Right ventricle myocardium superior (tissue), 1 donor: ENCODE measurements at regions not wholly inside any gene's neighbourhood (a gene's known extent, or its start where the extent isn't known, plus 50 kb on each side); places are given as distances from the start of the nearest gene placed in this dataset.

Experiments
- ATAC-seq: fragments of 200-7000 bp; cut with Tn5 transposase; one replicate; pipeline ENCODE4 v1.9.1; 2020; ENCODE audit warnings: mild to moderate bottlenecking; ENCODE audit not compliant: poor library complexity
- DNase-seq: peaks from one replicate; pipeline ENCODE4 v3.0.0-alpha.2; 2020
- intact Hi-C: fragments of 100-400 bp; cut with DNase I; formaldehyde crosslinking; loops from one replicate; pipeline ENCODE4 v1.11.2; 2022
- donor health status: DM: no; HTN: yes; CAD: no; lungs with severe emphysema.

DNA sequence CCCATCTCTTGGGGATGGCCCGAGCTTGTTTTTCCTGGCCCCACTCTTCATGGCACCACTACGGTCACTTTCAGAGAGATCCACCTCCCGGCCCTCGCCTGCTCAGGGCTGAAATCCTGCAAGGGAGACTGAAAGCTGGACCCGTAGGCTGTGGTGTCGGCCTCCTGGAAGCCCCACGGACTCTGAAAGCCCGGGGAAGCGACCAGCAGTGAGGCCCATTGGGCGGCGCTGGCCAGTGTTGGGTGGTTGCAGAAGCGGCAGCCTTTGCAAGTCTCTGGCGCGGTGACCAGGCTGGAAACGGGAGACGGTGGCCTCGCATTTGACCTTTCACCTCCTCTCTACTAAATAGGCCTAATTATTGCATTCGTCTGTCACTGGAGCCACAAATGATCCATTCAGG lies 186.0 kb upstream of the FOXF1 start:
- intact Hi-C loops: no loop called here
- ATAC-seq (no peak), DNase-seq (no peak)

DNA sequence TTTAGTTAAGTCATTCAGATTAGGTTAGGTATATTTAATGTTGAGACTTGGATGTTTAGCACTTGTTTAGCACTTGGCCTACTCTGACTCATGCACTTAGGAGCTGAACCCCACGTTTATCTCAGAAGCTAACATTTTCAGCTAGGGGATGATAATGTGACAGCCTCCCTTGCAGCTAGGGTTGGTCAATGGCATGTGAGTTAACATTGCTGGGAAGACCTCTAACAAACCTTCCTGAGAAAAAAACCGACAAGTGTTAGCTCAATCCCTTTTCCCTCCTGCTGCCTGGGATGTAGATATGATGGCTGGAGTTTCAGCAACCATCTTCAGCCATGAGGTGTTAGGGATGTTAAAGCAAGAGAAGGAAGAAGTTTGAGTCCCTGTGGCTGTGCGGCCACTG lies 185.0 kb upstream of the FOXF1 start:
- DNase-seq (no peak), ATAC-seq (no peak)
- intact Hi-C loops: no loop called here

DNA sequence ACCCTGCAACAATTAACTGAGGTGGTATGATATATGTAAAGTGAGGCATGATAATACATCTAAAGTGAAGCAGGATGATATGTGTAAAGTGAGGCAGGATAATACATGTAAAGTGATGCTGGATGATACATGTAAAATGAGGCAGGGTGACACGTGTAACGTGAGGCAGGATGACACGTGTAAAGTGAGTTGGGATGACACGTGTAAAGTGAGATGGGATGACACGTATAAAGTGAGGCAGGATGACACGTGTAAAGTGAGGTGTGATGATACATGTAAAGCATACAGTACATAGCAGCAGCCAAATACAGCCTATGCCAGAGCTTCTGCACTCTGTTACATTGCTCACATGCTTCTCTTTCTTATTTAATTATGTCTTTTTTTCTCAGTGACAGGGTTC lies 184.4 kb upstream of the FOXF1 start:
- intact Hi-C loops: no loop called here
- ATAC-seq (no peak), DNase-seq (no peak)

DNA sequence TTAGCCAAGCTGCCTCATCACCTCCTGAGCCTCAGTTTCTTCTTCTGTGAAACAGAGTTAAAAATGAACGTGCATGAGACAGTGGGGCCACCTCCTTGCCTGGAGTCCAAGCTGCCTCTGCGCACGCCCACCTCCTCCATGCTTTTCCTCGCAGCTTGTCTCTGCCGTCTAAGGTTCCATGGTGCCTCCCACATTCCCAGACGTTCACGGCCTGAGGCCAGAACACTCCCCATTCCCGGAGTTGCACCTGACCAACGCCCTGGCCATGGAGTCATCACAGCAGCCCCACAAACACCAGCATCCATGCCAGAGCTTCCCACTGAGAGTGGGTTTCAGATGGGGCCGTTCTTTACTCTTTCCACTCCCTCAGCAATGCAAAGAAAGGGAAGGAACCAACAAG lies 183.0 kb upstream of the FOXF1 start:
- DNase-seq: no peak
- ATAC-seq: no peak
- intact Hi-C loops: no loop called here

DNA sequence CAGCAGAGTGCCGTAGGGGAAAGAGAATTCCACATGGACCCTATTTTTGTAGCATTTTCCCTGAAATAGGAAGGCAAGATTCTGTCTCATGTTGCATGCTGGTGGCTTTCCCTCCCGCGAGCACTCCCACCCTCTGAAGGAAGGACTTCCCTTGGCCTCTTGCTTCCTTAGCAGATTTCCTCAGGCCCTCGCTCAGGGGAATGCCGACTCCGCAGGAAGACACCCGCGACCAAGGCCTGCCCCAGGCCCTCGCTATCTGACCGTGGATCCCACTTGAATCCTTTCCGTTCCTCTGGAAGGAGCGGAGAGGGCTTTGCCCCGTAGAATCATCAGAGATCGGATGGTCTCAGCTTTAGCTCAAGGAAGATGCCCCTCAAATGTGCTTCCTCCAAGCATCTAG lies 179.4 kb upstream of the FOXF1 start:
- intact Hi-C loops: no loop called here
- ATAC-seq (no peak), DNase-seq (no peak)

DNA sequence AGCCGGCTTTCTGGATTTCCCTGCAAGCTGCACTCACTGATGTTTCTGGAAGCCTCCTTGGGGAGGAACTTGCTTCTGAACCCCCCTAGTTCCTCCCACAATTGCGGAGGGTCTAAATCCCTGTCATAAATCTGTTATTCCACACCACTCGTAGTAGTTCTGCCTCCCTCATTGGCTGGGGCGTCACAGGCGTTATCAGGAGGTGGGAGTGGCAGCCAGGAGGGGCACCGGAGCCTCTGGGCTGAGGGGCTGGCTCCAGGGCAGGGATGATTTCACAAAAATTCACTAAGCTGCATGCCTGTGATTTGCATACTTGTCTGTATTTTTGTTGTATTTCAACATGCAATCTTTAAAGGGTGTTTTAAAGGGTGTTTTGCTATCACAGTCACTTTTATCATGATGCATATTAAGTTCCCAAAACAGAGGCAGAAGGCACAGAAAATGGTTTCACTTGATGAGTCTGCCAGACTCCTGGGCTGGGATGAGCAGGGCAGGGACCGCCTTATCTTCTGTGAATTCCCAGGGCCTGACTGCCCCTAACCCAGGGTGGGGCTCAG lies 176.2 kb upstream of the FOXF1 start:
- intact Hi-C loops: no loop called here
- no peak for DNase-seq
- ATAC-seq: no peak

DNA sequence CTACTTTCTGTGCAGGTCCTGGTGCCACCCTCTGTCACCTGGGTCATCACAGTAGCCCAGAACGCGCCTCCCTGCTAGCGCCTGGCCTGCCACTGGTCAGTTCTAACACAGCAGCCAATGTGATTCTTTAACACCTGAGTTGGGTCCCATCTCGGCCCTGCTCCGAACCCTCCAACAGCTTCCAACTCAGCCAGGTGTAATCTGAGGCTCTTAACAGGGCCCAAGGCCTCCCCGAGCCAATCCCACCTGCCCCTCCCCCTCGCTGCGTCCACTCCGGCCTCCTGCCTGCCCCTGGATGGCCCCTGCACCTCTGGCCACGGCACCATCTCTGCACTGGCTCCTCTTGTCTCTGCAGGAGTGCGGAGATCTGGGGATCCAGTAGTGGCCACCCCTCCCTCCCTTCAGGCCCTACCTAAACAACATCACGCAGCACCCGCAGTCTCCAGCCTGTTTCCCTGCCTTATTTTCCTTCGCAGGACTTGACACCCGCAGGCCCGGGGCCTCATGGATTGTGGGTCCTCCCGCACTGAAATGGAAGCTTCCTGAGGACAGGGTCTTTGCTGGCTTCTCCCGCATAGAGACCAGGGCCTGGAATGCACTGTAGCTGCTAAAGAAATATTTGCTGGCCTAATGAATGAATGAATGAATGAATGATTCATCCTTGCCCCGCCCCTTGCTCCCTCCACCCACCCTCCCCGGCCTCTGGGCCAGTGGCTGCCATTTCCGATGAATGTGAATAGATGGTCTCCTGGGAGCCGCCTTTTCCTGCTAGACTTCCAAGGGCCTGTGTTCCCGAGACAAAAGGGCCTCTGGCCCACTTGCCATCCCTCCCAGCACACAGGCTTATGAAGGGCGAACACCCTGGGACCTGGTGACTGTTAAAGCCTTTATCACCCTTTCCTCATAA lies 174.8 kb upstream of the FOXF1 start:
- DNase-seq (no peak), ATAC-seq (no peak)
- intact Hi-C loops: no loop called here

DNA sequence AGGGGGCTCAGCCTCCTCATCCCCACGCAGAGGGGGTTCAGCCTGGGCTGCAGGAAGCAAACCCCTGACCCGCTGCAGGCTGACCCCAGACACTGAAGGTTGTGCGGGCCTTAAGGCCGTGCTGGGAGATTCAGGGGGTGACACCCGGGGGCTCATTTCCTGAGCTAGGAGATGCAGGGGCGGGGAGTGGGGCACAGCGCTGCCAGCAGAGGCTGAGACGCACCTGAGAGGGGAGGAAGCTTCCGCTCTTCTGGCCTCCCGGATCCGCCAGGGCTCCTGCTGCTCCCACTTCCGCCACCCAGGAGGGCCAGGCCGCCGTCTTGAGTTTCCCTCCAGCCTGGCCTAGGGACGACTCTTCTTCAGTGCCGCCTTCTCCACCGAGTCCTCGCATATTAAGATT lies 173.2 kb upstream of the FOXF1 start:
- intact Hi-C loops: no loop called here
- ATAC-seq (no peak), DNase-seq (no peak)

DNA sequence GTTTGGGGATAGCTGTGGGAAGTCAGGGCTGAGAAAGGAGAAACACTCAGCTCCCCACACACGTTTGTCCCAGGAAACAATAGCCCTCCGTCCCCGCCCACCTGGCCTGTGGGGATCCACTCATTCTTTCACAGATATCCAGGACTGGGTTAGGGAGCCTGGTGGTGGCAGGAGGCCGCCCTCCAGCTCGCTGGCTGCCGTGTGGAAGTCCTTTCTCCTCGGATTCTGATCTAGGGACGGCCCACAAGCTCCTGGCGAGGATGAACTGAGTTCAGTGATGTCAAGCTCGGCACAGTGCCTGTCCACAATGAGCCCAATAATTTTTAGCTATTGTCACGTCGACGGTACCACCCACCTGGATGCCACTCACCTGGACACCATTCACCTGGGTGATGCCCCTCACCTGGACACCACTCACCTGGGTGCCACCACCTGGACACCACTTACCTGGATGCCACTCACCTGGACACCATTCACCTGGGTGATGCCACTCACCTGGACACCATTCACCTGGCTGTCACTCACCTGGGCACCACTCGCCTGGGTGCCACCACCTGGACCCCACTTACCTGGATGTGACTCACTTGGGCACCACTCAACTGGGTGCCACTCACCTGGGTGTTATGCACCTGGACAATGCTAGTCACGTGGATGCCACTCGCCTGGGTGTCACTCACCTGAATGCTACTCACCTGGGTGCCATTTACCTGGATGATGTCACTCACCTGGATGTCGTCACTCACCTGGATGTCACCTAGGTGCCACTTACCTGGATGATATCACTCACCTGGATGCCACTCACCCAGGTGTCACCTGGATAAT lies 172.5 kb upstream of the FOXF1 start:
- ATAC-seq (no peak), DNase-seq (no peak)
- intact Hi-C loops: no loop called here

DNA sequence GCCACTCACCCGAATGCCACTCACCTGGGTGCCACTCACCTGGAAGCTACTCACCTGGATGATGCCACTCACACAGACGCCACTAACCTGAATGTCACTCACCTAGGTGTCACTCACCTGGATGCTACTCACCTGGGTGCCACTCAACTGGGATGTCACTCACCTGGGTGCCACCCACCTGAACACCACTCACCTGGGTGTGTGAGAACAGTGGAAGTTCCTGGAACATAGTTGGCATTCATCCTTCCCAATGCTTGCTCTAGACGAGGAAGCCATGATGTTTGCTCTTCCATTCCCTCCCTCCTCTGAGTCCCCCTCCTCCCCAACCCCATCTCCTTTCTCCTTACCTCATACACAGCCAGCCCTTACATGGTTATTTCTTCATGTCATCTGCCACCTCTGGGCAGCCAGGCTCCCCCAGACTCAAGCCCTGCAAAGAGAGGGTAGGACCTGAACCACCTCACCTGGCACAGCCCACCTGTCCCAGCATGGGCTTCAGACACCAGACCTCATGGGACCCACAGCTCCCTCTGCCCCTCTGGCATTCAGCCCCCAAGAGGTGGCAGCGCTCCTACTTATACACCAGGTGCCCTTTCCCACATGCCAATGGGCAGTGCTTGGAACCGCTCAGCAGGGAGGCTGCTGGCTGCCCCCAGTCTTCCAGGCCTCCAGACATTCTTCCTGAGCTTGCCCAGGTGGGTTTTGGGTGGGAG lies 171.8 kb upstream of the FOXF1 start:
- intact Hi-C loops: no loop called here

DNA sequence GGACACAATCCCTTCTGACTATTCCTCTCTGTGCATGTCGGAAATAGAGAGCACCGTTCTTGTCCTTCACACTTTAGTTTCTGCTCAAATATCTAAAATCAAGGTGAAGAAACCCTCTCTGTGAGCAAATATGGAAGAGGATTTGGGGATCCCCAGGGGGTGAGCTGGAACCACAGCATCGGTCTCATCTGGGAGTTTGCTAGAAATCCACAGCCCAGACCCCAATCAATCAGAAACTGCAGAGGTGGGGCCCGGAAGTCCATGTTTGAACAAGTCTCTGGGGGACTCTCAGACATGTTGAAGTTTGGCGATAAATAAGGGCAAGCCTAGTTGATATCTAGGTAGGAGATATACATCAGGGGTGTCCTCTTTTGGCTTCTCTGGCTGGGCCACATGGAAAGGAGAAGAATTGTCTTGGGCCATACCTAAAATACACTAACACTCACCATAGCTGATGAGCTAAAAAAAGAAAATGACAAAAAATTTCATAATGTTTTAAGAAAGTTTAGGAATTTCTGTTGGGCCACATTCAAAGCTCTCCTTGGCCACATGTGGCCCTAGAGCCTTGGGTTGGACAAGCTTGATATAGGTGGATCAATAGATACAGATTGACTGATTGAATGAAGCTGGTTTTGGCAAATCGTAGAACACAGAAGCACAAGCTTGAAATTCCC lies 168.0 kb upstream of the FOXF1 start:
- intact Hi-C loops: loop anchor here (5.0 kb wide), 1 partner anchor 175 kb away; no protein-coding TSS in a partner anchor
- DNase-seq (no peak), ATAC-seq (no peak)

More for the DNA sequence above, 171.8 kb upstream of the FOXF1 start:
- no peak for ATAC-seq
- DNase-seq: no peak

DNA sequence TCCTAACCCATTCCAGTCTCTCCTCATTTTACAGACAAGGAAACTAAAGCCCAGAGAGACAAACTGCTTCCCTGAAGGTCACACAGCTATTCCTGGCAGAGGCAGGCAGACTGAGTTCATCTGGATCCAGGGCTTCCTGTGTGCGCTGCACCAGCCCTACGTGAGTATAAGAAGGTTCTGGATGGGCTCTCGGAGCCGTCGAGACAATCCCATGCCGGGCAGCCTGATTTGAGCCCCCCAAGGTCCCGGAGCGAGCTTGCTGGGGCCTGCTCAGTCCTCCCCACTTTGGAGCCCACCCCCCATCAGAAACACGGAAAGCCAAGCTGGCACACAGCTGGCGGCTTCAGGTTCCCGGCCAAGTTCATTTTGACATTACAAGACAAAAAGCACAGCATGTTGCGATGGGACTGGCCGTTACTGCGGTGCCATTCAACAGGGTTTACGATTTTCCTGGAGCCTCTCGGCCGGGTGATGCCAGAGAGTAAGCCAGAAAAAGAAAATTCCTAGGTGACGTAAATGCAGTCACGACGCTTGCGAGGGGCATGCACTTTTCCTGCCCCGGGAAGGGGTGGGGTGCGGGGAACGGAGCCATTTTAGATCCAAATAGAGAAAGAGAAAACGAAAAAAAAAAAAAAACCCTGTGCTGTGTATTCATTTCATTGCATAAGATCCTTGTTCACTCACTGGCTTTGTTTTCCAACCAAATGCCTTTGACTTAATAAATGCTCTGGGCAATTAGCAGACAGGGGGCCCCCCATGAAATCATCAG lies 167.1 kb upstream of the FOXF1 start:
- ATAC-seq: peak; percentile 10
- DNase-seq: peak; percentile 56
- intact Hi-C loops: loop anchor here (5.0 kb wide), 1 partner anchor 174 kb away; no protein-coding TSS in a partner anchor

DNA sequence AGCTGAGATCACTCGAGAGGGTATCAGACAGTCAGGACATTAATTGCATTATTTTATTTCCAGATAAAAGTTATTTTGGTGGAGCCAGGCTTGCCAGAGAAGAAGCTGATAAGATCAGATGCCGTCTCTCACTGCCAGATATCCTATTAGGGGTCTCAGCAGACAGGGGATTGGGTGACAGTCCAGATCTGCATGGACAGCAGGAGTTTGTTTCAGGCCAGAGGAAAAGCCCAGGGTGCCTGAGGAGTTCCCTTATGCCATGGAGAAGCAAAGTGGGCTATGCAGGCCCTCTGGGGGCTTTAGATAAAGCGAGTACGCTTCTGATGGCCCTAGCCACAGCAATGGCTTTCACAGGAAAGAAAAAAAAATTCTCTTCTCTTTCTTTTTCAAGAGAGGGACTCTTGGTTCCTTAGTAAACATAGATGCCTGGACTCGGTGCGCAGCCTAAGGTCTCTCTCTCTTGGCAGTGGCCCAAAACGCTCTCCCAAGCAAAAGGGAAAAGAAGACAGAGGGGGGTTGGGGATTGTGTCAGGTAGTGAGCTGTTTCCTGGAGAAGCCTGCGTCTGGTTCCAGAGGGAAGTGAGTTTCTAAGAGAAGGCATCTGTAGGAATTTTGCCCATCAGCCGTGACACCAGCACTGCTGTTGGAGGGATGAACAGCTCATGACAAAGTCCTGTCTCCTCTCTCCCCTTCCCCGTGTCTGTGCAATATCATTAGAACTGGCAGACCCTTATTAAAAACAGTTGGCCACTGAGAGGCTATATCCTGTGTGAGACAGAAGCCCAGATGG lies 166.3 kb upstream of the FOXF1 start:
- intact Hi-C loops: loop anchor here (5.0 kb wide), 1 partner anchor 173 kb away; no protein-coding TSS in a partner anchor

DNA sequence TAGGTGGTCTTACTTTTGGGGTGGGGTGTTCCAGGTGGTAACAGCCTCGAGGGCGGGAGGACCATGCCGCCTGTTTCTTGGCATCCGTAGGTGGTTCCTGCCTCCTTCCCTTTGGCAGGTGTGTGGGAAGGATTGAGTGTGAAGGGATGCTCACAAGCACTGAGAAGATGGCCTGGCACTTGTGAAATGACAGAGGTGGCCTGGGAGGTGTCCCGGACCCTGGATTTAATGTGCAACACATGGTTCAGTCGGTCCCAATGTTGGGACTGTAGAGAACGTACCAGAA lies 165.8 kb upstream of the FOXF1 start:
- ATAC-seq: no peak
- intact Hi-C loops: loop anchor here (5.0 kb wide), 1 partner anchor 173 kb away; no protein-coding TSS in a partner anchor

More for the DNA sequence above, 166.3 kb upstream of the FOXF1 start:
- ATAC-seq: no peak
- DNase-seq: no peak

DNA sequence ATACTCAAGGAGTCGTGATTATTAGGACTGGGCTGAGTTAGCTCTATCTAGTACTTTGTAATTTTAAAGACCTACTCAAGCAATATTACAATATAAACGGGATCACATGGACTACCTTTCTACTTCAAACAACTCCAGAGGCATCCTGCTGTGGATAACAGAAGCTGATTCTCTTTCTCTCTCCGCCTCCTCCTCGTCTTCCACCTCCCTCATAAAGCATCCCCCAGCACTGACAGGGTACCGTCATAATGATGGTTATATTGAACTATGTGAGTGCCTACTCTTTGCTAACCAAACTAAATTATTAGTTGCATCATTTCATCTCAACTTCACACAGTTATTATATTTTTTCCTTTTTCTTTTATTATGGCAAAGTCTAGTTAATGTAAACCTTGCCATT lies 165.4 kb upstream of the FOXF1 start:
- intact Hi-C loops: loop anchor here (5.0 kb wide), 1 partner anchor 172 kb away; no protein-coding TSS in a partner anchor
- DNase-seq: no peak

More for the DNA sequence above, 165.8 kb upstream of the FOXF1 start:
- no peak for DNase-seq

DNA sequence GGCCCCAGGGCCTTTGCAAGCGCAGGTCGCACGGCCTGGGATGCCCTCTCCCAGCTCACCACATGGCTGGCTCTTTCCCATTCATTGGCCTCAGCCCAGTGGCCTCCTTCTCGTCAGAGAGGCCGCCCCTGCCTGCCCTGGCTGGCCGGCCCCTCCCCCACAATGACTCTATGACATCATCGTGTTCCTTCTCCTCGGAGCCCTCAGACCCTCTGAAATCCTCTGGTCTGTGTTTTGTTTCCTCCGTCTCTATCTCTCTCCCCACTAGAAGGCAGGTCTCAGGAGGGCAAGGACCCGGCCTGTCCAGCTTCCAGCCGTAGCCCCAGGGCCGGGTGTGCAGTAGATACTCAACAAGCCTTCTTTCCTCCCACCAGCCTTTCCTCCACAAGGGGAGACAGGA lies 164.8 kb upstream of the FOXF1 start:
- ATAC-seq: no peak
- intact Hi-C loops: no loop called here

More for the DNA sequence above, 165.4 kb upstream of the FOXF1 start:
- no peak for ATAC-seq

DNA sequence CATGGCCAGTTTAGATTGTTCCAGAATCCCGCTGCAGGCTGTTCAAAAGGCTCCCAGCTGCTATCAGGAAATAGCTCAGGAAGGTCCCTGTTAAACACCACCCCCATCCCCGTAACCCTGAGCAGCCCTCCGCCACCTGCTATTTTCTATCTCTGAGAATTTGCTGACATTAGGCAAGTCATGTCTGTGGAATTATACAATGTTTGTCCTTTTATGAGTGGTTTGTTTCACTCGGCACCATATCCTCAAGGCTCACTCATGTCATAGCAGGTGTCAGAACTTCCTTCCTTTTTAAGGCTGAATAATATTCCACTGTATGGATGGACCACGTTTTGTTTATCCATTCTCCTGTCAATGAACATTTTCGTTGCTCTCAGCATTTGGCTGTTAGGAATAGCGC lies 164.3 kb upstream of the FOXF1 start:
- ATAC-seq (no peak), DNase-seq (no peak)
- intact Hi-C loops: no loop called here

More for the DNA sequence above, 164.8 kb upstream of the FOXF1 start:
- DNase-seq: no peak
